ENCODE measurements at regions not wholly inside any gene's neighbourhood (a gene's known extent, or its start where the extent isn't known, plus 50 kb on each side); places are given as distances from the start of the nearest gene placed in this dataset.

- TF ChIP-seq CTCF (conservative IDR thresholded peaks at IDR 0.05; ENCODE audit: low read depth, low read length): no peak
- no peak for DNase-seq (ENCODE audit: low read depth)
These were observed 183.4 kb downstream of the ERMARD start for GRCh38 chr6:169934699-169935347.

GRCh38 chr6:169933839-169934698, 182.6 kb downstream of the ERMARD start:
- no peak for TF ChIP-seq CTCF (conservative IDR thresholded peaks at IDR 0.05; ENCODE audit: low read depth, low read length)
- DNase-seq (ENCODE audit: low read depth): no peak
- no peak overlapping the region for H3K4me3 ChIP-seq (ENCODE audit: low read depth, low read length)

More at GRCh38 chr6:169934699-169935347, 183.4 kb downstream of the ERMARD start:
- H3K4me3 ChIP-seq (ENCODE audit: low read depth, low read length): no peak overlapping the region

GRCh38 chr6:169933251-169933821, 181.9 kb downstream of the ERMARD start:
- H3K4me3 ChIP-seq (ENCODE audit: low read depth, low read length): no peak overlapping the region
- no peak for DNase-seq (ENCODE audit: low read depth)
- no peak for TF ChIP-seq CTCF (conservative IDR thresholded peaks at IDR 0.05; ENCODE audit: low read depth, low read length)

GRCh38 chr6:169932491-169932890, 181.1 kb downstream of the ERMARD start:
- TF ChIP-seq CTCF (conservative IDR thresholded peaks at IDR 0.05; ENCODE audit: low read depth, low read length): no peak
- DNase-seq (ENCODE audit: low read depth): no peak
- no peak overlapping the region for H3K4me3 ChIP-seq (ENCODE audit: low read depth, low read length)

DNA sequence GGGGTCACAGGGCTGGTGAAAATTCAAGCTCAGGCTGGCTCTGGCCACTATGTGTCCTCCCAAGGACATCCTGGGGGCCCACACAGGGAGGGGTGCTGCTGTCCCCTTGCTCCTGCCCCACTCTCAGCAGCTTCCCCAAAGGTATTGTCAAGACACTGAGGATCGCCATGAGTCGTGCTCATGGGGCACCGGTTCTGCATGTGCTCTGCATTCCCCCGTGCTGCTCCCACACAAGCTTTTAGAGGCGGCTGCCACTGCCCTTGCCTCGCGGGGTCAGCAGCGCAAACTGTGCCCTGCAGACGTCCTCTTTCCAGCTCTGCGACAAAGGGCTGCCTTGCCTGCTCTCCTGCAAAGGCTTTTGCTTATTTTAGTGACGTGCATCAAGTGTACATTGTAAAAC, 179.8 kb downstream of the ERMARD start:
- no peak for DNase-seq (ENCODE audit: low read depth)
- no peak for TF ChIP-seq CTCF (conservative IDR thresholded peaks at IDR 0.05; ENCODE audit: low read depth, low read length)
- H3K4me3 ChIP-seq (ENCODE audit: low read depth, low read length): no peak overlapping the region

DNA sequence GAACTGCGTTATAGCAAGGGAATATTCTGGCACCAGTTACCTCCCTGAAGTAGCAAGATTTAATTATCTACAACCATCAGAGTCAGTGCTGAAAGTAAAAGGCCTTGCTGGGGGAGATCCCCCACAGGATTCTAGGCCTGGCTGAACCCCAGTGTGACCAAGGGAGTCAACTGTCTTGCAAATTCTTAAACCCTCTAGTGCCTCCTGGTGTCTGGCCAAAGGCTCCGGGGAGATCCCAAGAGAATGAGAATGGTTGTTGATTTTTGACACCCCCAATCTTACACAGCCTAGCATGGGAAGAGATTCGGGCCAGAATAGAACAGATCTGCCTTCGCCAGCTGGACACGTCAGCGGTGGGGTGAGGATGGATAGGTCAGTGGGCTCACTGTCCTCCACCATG, 179.4 kb downstream of the ERMARD start:
- DNase-seq (ENCODE audit: low read depth): peak; percentile 2
- no peak overlapping the region for H3K4me3 ChIP-seq (ENCODE audit: low read depth, low read length)
- TF ChIP-seq CTCF (conservative IDR thresholded peaks at IDR 0.05; ENCODE audit: low read depth, low read length): peak; percentile 23
